GM21825 (cell line): ENCODE measurements at regions not wholly inside any gene's neighbourhood (a gene's known extent, or its start where the extent isn't known, plus 50 kb on each side); places are given as distances from the start of the nearest gene placed in this dataset.

Source experiments
- ATAC-seq: cut with Tn5 transposase; IDR thresholded peaks from one replicate; pipeline ENCODE4 v1.9.1; 2021; ENCODE audit warnings: mild to moderate bottlenecking, moderate library complexity; ENCODE audit not compliant: unreplicated experiment

GRCh38 chr4:176568238-176568637, 224.5 kb downstream of the VEGFC start:
- no peak for ATAC-seq

GRCh38 chr4:176569301-176569700, 223.4 kb downstream of the VEGFC start:
- no peak for ATAC-seq

DNA sequence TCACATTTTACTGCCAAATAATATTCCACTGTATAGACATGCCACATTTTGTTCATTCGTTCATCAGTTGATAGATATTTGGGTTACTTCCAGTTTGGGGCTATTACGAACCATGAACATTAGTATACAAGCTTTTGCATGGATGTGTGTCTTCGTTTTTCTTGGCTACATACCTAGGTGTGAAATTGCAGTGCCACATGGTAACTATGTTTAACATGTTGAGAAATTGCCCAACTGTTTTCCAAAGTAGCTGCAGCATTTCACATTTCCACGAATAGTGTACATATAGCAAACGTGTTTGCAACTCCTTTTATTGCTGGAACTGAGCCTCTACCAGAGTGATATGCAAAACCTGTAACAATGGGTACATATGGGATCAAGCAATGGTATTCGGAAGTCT, 221.5 kb downstream of the VEGFC start:
- no peak for ATAC-seq

DNA sequence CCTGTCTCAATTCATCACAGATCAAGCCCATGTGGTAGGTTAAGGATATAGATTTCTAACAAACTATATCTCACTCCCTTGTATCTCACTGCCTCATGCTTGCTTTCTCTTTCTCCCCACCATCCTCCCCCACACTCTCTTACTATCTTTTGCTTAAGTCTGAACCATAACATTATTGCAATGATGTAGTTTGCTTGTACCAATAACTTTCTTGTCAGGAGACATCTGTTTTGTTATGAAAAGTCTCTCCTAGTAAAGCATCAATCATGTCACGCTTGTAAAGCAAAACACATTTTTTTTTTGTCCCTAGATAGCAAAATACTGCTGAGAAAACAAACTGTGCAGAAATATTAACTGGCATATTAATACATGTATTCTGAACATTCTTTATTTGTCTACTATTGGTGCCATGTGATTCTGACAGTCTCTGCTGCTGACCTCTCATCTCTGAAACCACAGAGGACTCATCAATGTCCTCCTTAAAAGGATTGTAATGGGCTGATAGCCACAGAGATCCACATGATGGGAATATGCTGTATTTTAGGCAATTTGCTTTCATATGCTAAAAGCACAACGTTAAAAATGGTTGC, 217.5 kb downstream of the VEGFC start:
- ATAC-seq = no peak

DNA sequence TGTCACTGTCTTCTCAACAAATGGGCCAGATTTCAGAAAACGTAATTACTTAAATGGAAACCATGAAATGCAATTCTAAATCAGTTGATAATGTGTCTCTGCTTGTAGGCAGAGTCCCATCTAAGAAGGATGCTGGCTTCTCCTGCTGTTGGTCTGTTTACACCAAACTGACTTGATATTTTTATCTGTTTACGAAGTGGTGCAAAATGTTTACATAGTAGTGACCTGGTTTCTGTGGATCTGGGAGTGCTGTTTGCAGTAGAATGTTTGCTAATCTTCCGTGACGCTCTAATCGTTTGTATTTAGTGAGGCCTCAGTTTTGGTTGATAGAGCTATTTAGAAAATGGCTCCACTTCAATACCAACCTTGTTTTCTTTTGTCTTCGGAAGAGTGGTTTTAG, 213.5 kb downstream of the VEGFC start:
- no peak for ATAC-seq

GRCh38 chr4:176583278-176583677, 209.4 kb downstream of the VEGFC start:
- no peak for ATAC-seq

DNA sequence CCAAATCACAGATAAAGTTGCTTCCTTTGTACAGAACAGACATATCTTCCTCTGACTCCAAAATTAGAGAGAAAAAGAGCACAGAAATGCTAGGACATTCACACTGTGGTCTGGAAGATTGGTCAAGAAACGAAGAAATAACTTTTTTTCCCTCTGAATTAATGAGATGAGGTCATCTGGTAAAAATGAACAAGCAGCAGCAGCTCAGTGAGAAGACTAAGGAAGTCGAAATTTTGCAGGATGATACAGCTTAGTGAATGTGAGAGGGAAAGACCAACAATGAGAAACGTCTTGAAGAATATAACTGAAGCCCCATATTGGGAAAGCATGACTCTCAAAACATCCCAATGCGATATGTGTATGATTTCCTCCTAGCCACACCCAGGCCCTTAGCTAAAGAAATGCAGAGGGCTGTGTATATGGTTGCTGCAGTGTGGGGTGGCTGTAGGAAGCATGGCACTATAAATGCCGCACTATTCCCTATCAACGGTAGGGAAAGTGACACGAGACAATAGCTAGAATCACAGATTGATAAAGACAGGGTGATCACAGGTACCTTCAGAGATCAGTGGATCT, 208.6 kb downstream of the VEGFC start:
- no peak for ATAC-seq

- no peak for ATAC-seq
Observed at GRCh38 chr4:176587920-176588319, 204.8 kb downstream of the VEGFC start.

DNA sequence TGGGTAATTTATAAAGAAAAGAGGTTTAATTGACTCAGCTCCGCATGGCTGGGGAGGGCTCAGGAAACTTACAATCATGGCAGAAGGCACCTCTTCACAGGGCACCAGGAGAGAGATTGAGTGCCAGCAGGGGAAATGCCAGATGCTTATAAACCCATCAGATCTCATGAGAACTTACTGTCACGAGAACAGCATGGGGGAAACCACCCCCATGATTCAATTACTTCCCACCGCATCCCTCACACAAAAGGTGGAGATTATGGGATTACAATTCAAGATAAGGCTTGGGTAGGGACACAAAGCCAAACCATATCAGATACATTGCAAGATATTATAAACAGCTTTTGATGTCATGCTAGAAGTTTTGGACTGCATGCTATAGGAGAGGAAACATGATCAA, 204.3 kb downstream of the VEGFC start:
- ATAC-seq = no peak

DNA sequence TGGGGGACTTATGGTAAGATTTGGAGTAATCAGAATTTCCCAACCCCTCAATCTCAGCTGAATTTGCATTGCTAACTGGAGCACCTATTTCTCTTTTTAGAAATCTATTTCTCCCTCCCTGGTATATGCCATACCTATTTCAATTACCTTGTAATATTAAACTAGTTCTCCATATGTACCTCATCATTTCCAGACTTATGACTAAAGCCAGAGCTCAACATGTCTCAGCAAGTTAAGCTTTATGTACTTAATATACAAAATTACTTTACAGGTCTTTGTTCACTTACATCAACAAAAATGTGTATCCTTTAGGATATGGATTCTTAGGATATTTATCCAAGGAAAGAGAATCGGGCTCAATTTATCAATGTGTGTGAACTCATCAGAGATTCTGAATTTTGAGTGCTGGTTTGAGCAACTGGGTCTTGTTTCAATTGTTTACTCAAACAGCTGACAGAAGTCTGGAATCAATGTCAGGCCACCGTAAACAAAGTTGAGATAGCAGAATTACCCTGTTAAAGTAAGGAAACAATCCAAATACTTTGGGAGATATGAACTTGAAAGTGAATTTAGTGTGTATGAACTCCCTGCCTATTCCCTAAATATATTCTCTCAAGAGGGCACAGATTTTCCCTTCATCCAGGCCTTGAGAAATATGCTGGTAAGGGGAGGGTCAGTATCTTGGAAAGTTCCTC, 199.6 kb downstream of the VEGFC start:
- ATAC-seq = no peak

- no peak for ATAC-seq
Observed at GRCh38 chr4:176593943-176594342, 198.8 kb downstream of the VEGFC start.

GRCh38 chr4:176595257-176595656, 197.5 kb downstream of the VEGFC start:
- no peak for ATAC-seq

DNA sequence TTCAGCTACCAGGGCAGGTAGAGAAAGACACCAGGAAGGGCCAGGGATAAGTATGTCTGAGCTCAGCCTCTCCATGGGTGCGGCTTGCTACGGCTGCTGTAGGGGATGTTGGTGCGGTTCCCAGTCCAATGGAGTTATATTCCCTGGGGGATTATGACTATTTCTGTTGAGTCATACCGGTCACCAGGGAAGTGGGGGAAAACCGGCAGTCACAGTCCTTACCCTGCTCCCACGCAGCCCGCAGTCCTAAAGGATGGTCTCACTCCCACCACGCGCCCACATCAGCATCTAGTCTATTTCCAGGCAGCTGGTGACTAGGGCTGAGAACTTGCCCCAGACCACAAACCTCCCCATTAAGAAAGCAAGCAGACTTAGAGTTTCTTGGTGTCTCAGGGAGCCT, 191.6 kb downstream of the VEGFC start:
- ATAC-seq = no peak

GRCh38 chr4:176607807-176608206, 184.9 kb downstream of the VEGFC start:
- no peak for ATAC-seq

GRCh38 chr4:176608346-176608745, 184.4 kb downstream of the VEGFC start:
- no peak for ATAC-seq

GRCh38 chr4:176610594-176610993, 182.1 kb downstream of the VEGFC start:
- no peak for ATAC-seq

DNA sequence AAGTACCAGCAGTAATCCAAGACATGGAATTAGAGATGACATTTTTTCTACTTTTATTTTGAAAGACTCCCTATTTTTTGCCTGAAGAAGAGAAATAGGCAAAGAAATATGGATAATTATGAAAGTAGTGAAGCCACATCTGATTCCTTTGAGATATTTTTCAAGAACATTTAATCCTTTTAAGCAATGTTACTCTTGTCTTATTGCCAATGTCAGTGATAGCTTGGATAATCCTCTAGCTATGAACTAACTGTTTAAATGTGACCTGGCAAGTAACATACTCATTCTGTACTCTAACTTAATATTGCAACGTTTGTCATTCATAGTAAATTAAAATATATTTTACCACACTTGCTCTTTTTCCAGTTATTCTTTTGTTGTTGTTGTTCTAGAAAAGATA, 181.3 kb downstream of the VEGFC start:
- no peak for ATAC-seq

DNA sequence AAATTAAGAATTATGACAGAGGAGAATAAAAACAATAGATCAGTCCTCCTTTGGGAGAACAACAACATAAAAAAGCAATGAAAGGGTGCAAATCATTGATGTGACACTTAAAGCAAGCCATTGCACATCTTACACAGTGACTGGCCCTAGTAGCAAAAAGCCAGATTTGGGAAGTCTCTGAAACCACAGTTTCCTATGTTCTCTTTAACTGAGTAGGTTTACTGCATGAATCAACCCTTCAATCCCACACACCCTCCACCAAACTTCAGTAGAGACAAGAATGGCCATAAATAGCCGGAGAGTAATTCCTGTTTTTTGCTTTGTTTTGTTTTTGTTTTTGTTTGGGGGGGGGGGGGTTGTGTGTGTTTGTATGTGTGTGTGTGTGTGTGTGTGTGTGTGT, 180.8 kb downstream of the VEGFC start:
- ATAC-seq = no peak

DNA sequence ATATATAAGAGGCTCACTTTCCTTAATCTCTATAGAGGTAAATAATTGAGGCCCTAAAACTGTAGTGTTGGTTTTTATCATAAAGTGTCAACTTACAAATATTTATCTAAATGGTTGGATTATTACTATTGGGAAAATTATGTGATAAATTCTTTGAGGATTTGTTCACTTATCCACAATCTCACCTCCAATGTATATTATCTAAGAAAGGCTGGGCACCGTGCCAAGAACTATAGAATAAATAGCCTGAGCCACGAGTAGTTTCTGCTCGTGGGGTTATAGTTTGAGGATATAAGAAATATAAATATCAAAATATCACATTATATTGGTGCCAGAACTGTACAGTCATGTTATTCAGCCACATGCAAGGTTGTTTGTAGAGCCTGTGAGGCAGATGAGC, 177.9 kb downstream of the VEGFC start:
- ATAC-seq = no peak

DNA sequence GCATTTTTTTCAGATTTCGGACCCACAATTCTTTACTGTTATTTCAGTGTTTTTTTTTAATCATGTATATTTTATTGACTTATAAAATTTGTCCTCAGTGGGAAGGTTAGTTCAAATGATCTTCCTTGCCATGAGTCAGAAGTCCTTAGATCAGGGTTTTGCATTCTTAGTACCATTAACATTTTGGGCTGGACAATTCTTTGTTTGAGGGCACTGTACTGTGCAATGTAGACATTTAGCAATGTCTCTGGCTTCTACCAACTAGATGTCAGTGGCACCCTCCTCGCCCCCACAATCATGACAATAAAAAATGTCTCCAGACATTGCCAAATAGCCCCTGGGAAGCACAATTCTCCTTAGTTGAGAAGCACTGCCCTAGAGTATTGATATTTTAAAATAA, 176.6 kb downstream of the VEGFC start:
- no peak for ATAC-seq

DNA sequence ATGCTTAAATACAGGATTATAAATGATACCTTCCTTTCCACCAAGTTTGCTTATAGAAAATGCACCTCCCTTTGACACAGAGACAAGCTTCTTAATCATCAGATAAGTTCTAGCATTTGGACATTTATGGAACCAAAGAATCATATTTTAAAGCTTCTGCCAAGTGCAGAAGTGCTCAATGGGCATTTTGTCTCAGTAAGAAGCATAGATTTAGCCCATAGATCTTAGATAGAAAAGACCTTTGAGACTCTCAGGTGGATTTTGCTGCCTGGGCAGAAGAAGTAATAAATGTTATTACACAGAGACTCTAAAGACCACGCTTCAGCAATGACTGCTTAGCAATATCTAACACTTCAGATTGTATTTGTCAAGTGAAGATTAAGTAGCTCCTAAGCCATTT, 174.6 kb downstream of the VEGFC start:
- ATAC-seq = no peak

DNA sequence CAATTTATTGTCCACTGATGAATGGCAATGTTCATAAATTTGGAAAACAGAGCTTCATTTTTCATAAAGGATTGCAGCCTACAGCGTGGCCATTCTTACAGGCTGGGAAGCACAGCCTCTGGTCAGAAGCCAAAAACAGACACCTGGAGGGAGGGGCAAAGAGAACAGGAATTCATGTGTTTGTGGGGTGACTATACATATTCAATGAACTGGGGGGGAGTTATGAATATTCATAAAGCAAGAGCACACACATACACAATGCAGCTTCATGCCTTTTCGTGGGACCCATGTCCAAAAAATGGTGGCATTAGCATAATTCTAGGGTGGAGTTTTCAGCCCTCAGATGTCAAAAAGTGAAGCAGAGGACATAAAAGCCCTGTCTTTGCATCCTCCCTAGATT, 173.3 kb downstream of the VEGFC start:
- no peak for ATAC-seq
